Transverse colon (tissue), 4 donors: ENCODE measurements at regions not wholly inside any gene's neighbourhood (a gene's known extent, or its start where the extent isn't known, plus 50 kb on each side); places are given as distances from the start of the nearest gene placed in this dataset.

Source experiments
- DNase-seq: peaks from one replicate; pipeline ENCODE4 v3.0.0-alpha.2; 2019
- H3K27ac ChIP-seq, 4 donors: fragments of 200-600 bp; sonication (generic); 2 replicates each; pipeline ENCODE4 v1.5.1; 2016 to 2018; ENCODE audit warnings: inconsistent platforms in 4 of 4
- H3K27me3 ChIP-seq: fragments of 200-600 bp; sonication (generic); 2 replicates; pipeline ENCODE4 v1.5.1; 2017; ENCODE audit warnings: inconsistent platforms
- H3K36me3 ChIP-seq, 4 donors: fragments of 200-600 bp; sonication (generic); 2 replicates each; pipeline ENCODE4 v1.5.1; 2017 to 2019; ENCODE audit warnings: inconsistent platforms in 4 of 4
- H3K4me1 ChIP-seq, 4 donors: fragments of 200-600 bp; sonication (generic); 2 replicates each; pipeline ENCODE4 v1.5.1; 2017 to 2020; ENCODE audit warnings: inconsistent platforms in 4 of 4
- H3K4me3 ChIP-seq, 4 donors: fragments of 200-600 bp; sonication (generic); 1 replicate in 1 of 4; 2 replicates in 3 of 4; pipeline versions ENCODE4 v1.5.1 to v1.6.1; 2017 to 2019; ENCODE audit warnings: inconsistent platforms in 4 of 4
- H3K9me3 ChIP-seq, 2 donors: fragments of 200-600 bp; sonication (generic); 2 replicates each; pipeline ENCODE4 v1.5.1; 2017 to 2019; ENCODE audit warnings: inconsistent platforms in 2 of 2
- EP300 ChIP-seq: sonication (generic); formaldehyde crosslinking; IDR thresholded peaks from one replicate; pipeline ENCODE4 v1.6.1; 2017; ENCODE audit warnings: antibody characterized with exemption, low read depth
- POLR2A ChIP-seq: fragments of 450-650 bp; IDR thresholded peaks from one replicate; pipeline ENCODE4 v1.6.1; 2016; ENCODE audit warnings: antibody characterized with exemption, mild to moderate bottlenecking, moderate library complexity
- POLR2AphosphoS5 ChIP-seq, 3 donors: sonication (generic); formaldehyde crosslinking; IDR thresholded peaks; one replicate each; pipeline ENCODE4 v1.6.1; 2016; ENCODE audit warnings: antibody characterized with exemption in 3 of 3
- WGBS, 2 donors: methylation state at CpG; one replicate each; pipeline ENCODE4 v1.1.5; 2018; ENCODE audit warnings: low coverage in 1 of 2; 5-methylcytosine and 5-hydroxymethylcytosine counted together
- in situ Hi-C, 4 donors: fragments of 200-750 bp; cut with MboI; loops; one replicate each; pipeline versions ENCODE4 v1.15.0 to v1.15.1; 2017; ENCODE audit warnings: low sequenced_read_pairs in 3 of 4, low pct_ligation_motif_present in 1 of 4, low pct_unique_long_range_greater_than_20kb in 1 of 4
- intact Hi-C: fragments of 100-400 bp; cut with DNase I; formaldehyde crosslinking; loops from one replicate; pipeline ENCODE4 v1.15.1; 2023; ENCODE audit warnings: low total_unique reads
- TF ChIP-seq, protein P1 (sequence below), 5 experiments: fragments of 200-600 bp in 3 of 5; fragments of 450-650 bp in 2 of 5; sonication (generic) in 3 of 5; IDR thresholded peaks; 1 replicate in 2 of 5; 2 replicates in 3 of 5; pipeline ENCODE4 v1.5.1; 2016 to 2017; ENCODE audit warnings: antibody characterized with exemption in 5 of 5, inconsistent platforms in 3 of 5, mild to moderate bottlenecking in 2 of 5, moderate library complexity in 1 of 5

DNA sequence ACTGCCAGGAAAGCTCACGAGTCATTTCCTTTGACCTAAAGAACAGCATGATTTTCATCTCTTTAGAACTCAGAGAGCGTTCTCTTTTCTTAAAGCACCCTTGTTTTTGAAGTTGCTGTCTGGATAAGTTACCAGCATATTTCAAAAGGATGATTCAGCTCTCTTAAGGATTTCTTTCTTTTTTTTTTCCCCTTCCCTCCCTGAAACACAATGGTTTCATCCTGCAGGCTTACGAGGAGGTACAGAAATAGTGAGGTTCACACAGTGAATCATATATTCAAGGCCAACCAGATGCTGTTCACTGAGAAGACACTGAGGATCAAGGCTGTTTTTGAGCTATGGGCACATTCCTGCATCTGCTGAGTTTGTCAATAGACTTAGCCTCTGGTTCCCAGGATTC is 257.2 kb downstream of the KIF4B start:
- no peaks in the 10 kb centered on the region for H3K4me1 ChIP-seq
- TF ChIP-seq POLR2A (no peak), EP300 (no peak), POLR2AphosphoS5 (IDR thresholded peaks at IDR 0.05) (no peak)
- TF ChIP-seq, protein P1, sequence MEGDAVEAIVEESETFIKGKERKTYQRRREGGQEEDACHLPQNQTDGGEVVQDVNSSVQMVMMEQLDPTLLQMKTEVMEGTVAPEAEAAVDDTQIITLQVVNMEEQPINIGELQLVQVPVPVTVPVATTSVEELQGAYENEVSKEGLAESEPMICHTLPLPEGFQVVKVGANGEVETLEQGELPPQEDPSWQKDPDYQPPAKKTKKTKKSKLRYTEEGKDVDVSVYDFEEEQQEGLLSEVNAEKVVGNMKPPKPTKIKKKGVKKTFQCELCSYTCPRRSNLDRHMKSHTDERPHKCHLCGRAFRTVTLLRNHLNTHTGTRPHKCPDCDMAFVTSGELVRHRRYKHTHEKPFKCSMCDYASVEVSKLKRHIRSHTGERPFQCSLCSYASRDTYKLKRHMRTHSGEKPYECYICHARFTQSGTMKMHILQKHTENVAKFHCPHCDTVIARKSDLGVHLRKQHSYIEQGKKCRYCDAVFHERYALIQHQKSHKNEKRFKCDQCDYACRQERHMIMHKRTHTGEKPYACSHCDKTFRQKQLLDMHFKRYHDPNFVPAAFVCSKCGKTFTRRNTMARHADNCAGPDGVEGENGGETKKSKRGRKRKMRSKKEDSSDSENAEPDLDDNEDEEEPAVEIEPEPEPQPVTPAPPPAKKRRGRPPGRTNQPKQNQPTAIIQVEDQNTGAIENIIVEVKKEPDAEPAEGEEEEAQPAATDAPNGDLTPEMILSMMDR (IDR thresholded peaks at IDR 0.05): no peak
- H3K9me3 ChIP-seq: no peaks in the 10 kb centered on the region
- DNase-seq: no peak
- 68 to 73% methylated on average over 2 to 3 of the region's 3 CpGs for WGBS, 2 donors
- in situ Hi-C loops: no loop called here
- no peak overlapping the region for H3K27ac ChIP-seq
- no peaks in the 10 kb centered on the region for H3K27me3 ChIP-seq
- no peaks in the 10 kb centered on the region for H3K36me3 ChIP-seq
- intact Hi-C loops: no loop called here
- H3K4me3 ChIP-seq: no peak overlapping the region

DNA sequence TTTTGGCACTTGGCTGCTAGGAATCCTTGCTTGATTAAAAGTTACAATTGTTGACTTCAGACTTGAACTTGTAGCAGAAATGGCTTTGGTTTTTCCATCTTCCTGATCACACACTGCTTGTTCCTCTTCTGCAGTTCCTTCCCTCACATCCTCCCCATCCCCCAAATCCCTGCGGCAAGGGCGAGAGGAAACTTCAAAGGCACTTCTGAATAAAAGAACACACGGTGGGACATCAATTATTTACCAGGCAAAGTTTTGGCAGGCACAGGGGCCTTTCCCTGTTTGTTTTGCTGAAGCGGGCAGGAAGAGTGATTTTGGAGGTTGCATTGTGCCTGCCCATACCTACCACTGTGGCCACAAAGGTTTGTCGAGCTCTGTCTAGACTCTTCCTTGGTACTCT is 260.9 kb downstream of the KIF4B start:
- 25 to 28% methylated on average over 3 to 5 of the region's 5 CpGs for WGBS, 2 donors
- intact Hi-C loops: no loop called here
- H3K4me1 ChIP-seq: no peaks in the 10 kb centered on the region
- in situ Hi-C loops: no loop called here
- no peak overlapping the region for H3K27ac ChIP-seq
- H3K27me3 ChIP-seq: no peaks in the 10 kb centered on the region
- DNase-seq: no peak
- H3K9me3 ChIP-seq: no peaks in the 10 kb centered on the region
- no peak for TF ChIP-seq EP300
- TF ChIP-seq POLR2A: no peak
- TF ChIP-seq, protein P1 (IDR thresholded peaks at IDR 0.05): no peak
- no peak for TF ChIP-seq POLR2AphosphoS5 (IDR thresholded peaks at IDR 0.05)
- H3K4me3 ChIP-seq: no peak overlapping the region
- no peaks in the 10 kb centered on the region for H3K36me3 ChIP-seq

DNA sequence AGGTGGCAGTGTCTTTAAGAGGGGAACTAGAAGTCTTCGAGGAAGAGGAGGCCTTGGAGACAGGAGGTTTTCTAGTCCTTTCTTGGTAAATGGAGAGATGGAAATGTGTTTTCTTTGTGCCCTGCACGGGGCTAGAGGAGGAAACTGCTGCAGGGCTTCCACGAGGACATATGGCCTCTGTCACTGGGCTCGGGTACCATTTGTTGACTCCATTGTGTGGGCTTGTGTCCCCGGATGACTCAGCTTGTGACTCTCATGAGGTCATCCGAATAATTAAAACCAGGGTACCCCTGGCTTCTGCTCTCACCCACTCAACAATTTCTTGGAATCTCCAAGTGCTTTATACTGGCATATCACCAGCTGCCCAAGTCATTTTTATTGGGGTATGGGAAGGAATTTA is 261.7 kb downstream of the KIF4B start:
- no peaks in the 10 kb centered on the region for H3K36me3 ChIP-seq
- H3K4me1 ChIP-seq: no peaks in the 10 kb centered on the region
- intact Hi-C loops (no loop called here), in situ Hi-C loops (no loop called here)
- H3K4me3 ChIP-seq: no peak overlapping the region
- no peaks in the 10 kb centered on the region for H3K9me3 ChIP-seq
- H3K27ac ChIP-seq: no peak overlapping the region
- 69 to 80% methylated on average over 1 to 6 of the region's 6 CpGs for WGBS, 2 donors
- no peak for DNase-seq
- TF ChIP-seq POLR2AphosphoS5 (IDR thresholded peaks at IDR 0.05) (no peak), POLR2A (no peak), EP300 (no peak)
- TF ChIP-seq, protein P1 (IDR thresholded peaks at IDR 0.05): no peak
- no peaks in the 10 kb centered on the region for H3K27me3 ChIP-seq

DNA sequence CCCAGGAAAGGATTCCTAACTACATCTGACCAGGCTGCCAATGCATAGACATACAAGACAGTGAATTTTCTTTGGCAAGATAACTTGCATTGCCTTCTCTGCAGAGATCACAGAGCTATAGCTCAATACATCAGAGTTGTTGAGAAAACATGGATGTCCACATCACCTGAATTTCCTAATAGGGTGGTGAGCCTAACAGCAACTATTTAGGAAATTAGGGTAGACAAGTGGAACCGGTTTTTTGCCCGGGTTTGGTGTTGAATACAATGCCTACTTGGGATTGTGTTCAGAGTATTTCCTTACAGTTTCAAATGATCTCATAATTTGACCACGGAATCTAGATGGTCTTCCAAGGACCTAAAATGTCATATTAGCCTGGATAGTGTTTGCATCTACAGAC is 262.7 kb downstream of the KIF4B start:
- TF ChIP-seq EP300: no peak
- TF ChIP-seq POLR2AphosphoS5 (IDR thresholded peaks at IDR 0.05): no peak
- no peak for TF ChIP-seq POLR2A
- TF ChIP-seq, protein P1 (IDR thresholded peaks at IDR 0.05): no peak
- no peaks in the 10 kb centered on the region for H3K9me3 ChIP-seq
- intact Hi-C loops (no loop called here), in situ Hi-C loops (no loop called here)
- no peak overlapping the region for H3K27ac ChIP-seq
- H3K4me3 ChIP-seq: no peak overlapping the region
- no peaks in the 10 kb centered on the region for H3K27me3 ChIP-seq
- no peaks in the 10 kb centered on the region for H3K4me1 ChIP-seq
- H3K36me3 ChIP-seq: no peaks in the 10 kb centered on the region
- DNase-seq: no peak
- 80 to 89% methylated on average over 3 of the region's 3 CpGs for WGBS, 2 donors
